ENCODE measurements at regions not wholly inside any gene's neighbourhood (a gene's known extent, or its start where the extent isn't known, plus 50 kb on each side); places are given as distances from the start of the nearest gene placed in this dataset.

DNA sequence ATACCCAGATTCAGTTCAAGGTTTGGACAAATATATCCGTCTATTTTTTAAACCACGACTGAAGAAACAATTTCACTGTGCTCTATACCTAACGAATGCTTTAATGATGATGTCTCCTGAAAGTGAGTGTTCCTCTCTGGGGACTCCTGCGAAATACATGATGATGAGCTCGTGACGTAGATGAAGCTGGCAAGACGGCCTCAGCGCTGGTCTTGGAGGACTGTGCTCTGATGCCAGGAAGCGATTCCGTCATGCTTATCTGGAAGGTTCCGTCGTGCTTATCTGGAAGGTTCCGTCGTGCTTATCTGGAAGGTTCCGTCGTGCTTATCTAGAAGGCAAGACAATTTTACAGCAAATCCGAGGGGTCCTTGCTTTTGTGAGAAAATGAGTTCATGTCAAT lies 250.8 kb upstream of the IRX2 start:
- Histone ChIP-seq H3K4me1 (ENCODE audit: control insufficient read depth in 1 of 2, low read depth in 2 of 2) (no peaks in the 10 kb centered on the region), H3K4me3 (no peak overlapping the region), H3K36me3 (no peaks in the 10 kb centered on the region), H3K9me3 (no peaks in the 10 kb centered on the region), H3K27ac (no peak overlapping the region), H3K27me3 (replicated peaks; ENCODE audit: insufficient read depth) (no peaks in the 10 kb centered on the region)
- TF ChIP-seq, protein P1, sequence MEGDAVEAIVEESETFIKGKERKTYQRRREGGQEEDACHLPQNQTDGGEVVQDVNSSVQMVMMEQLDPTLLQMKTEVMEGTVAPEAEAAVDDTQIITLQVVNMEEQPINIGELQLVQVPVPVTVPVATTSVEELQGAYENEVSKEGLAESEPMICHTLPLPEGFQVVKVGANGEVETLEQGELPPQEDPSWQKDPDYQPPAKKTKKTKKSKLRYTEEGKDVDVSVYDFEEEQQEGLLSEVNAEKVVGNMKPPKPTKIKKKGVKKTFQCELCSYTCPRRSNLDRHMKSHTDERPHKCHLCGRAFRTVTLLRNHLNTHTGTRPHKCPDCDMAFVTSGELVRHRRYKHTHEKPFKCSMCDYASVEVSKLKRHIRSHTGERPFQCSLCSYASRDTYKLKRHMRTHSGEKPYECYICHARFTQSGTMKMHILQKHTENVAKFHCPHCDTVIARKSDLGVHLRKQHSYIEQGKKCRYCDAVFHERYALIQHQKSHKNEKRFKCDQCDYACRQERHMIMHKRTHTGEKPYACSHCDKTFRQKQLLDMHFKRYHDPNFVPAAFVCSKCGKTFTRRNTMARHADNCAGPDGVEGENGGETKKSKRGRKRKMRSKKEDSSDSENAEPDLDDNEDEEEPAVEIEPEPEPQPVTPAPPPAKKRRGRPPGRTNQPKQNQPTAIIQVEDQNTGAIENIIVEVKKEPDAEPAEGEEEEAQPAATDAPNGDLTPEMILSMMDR (IDR thresholded peaks at IDR 0.05) = no peak
- ATAC-seq (ENCODE audit: insufficient number of reproducible peaks, low FRiP score, low read depth) (no peak), DNase-seq (ENCODE audit: low spot score) (no peak)

DNA sequence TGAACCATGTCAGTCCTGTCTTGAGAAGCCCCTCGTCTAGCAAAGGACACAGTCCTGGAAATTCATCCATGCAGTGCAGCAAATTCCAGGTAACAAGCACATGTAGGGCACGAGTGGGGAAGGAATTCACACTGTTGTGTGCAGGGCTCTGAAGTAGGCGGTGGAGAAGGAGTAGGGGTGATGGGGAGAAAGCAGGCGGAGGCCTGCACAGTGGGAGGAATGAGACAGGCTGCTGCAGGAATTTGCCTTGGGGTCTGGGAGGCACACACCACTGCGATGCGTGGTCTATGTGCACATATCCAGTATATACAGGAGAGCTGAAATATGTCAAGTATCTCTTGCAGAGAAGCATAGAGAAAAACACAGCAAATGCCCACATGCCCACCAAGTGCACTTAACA lies 249.2 kb upstream of the IRX2 start:
- no peak for ATAC-seq (ENCODE audit: insufficient number of reproducible peaks, low FRiP score, low read depth)
- H3K36me3 ChIP-seq = no peaks in the 10 kb centered on the region

DNA sequence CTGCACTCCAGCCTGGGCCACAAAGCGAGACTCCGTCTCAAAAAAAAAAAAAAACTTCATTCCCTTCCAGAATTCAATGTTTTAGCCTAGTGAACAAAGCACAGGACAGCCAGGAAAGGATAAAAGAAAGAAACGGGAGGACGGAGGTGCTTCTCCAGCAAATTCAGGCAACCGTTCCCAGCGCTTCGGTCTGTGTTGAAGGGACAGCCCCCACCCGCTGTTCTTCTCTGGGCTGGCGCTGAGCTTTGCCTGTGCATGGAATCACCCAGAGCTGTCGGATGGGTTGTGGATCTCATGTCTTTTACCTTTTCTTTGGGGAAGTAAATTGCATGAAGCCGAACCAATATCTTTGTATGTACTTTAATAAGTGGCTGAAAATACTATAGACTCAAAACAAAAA lies 248.4 kb upstream of the IRX2 start:
- Histone ChIP-seq H3K4me3 (no peak overlapping the region), H3K36me3 (no peaks in the 10 kb centered on the region), H3K9me3 (no peaks in the 10 kb centered on the region), H3K4me1 (ENCODE audit: control insufficient read depth in 1 of 2, low read depth in 2 of 2) (no peaks in the 10 kb centered on the region), H3K27ac (no peak overlapping the region), H3K27me3 (replicated peaks; ENCODE audit: insufficient read depth) (no peaks in the 10 kb centered on the region)
- TF ChIP-seq, protein P1 (IDR thresholded peaks at IDR 0.05) = no peak
- ATAC-seq (ENCODE audit: insufficient number of reproducible peaks, low FRiP score, low read depth) (no peak), DNase-seq (ENCODE audit: low spot score) (no peak)

More for the DNA sequence above, 249.2 kb upstream of the IRX2 start:
- Histone ChIP-seq H3K4me1 (ENCODE audit: control insufficient read depth in 1 of 2, low read depth in 2 of 2) (no peaks in the 10 kb centered on the region), H3K9me3 (no peaks in the 10 kb centered on the region), H3K4me3 (no peak overlapping the region), H3K27me3 (replicated peaks; ENCODE audit: insufficient read depth) (no peaks in the 10 kb centered on the region), H3K27ac (no peak overlapping the region)
- TF ChIP-seq, protein P1 (IDR thresholded peaks at IDR 0.05) = no peak
- no peak for DNase-seq (ENCODE audit: low spot score)

DNA sequence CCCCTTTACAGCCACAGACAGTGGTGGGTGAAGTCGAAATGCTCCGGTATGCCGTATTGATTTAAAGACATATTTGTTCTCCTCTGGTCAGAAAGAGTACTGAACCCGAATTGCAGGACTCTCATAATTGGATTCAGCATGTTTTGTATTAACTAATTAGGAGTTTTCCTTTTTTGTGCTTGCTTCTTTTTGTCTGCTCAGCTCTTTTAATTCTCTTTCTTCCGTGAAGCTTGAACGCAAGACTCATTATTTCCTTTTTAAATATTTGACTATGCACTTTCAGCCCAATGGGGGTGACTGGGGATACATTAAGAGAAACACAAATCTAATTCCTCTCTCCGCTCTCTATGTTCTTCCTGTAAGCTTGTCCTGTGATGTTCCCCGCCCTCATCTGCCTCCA lies 246.6 kb upstream of the IRX2 start:
- TF ChIP-seq, protein P1 (IDR thresholded peaks at IDR 0.05) = no peak

DNA sequence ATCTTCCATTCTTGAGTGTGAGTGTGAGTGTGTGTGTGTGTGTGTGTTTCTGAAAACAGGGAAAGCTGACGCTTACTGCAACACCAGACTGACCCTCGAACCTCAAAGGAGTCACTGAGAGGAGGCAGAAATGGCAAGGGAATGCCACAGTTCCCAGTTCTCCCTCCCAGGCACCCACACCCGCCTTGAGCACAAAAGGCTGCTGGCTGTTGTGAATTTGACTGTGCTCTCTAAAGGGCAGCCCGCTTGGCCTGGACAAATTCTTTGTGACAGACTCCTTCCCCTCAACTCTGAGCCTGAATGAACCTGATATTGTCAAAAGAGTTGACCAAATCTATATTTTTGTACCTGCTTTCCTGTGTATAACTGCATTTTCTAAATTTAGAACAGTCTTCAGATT lies 245.7 kb upstream of the IRX2 start:
- no peaks in the 10 kb centered on the region for H3K4me1 ChIP-seq (ENCODE audit: control insufficient read depth in 1 of 2, low read depth in 2 of 2)
- ATAC-seq (ENCODE audit: insufficient number of reproducible peaks, low FRiP score, low read depth) (no peak), DNase-seq (ENCODE audit: low spot score) (no peak)
- no peaks in the 10 kb centered on the region for H3K9me3 ChIP-seq
- H3K27ac ChIP-seq = no peak overlapping the region
- H3K36me3 ChIP-seq = no peaks in the 10 kb centered on the region
- no peaks in the 10 kb centered on the region for H3K27me3 ChIP-seq (replicated peaks; ENCODE audit: insufficient read depth)
- H3K4me3 ChIP-seq = no peak overlapping the region
- TF ChIP-seq, protein P1 (IDR thresholded peaks at IDR 0.05) = no peak

More for the DNA sequence above, 246.6 kb upstream of the IRX2 start:
- Histone ChIP-seq H3K27ac (no peak overlapping the region), H3K9me3 (no peaks in the 10 kb centered on the region), H3K4me1 (ENCODE audit: control insufficient read depth in 1 of 2, low read depth in 2 of 2) (no peaks in the 10 kb centered on the region), H3K27me3 (replicated peaks; ENCODE audit: insufficient read depth) (no peaks in the 10 kb centered on the region), H3K4me3 (no peak overlapping the region), H3K36me3 (no peaks in the 10 kb centered on the region)
- DNase-seq (ENCODE audit: low spot score) = no peak
- no peak for ATAC-seq (ENCODE audit: insufficient number of reproducible peaks, low FRiP score, low read depth)
